Vagina (tissue), 2 donors: ENCODE measurements at regions not wholly inside any gene's neighbourhood (a gene's known extent, or its start where the extent isn't known, plus 50 kb on each side); places are given as distances from the start of the nearest gene placed in this dataset.

ENCODE experiments used
- DNase-seq, 2 donors: peaks; one replicate each; pipeline ENCODE4 v3.0.0-alpha.2; 2017; ENCODE audit errors: extremely low spot score in 2 of 2
- H3K27ac ChIP-seq: fragments of 200-600 bp; sonication (generic); one replicate; pipeline ENCODE4 v1.5.1; 2019
- H3K27me3 ChIP-seq: fragments of 200-600 bp; sonication (generic); one replicate; pipeline ENCODE4 v1.5.1; 2019
- H3K36me3 ChIP-seq, 2 donors: fragments of 200-600 bp; sonication (generic); one replicate each; pipeline ENCODE4 v1.5.1; 2017 to 2019
- H3K4me1 ChIP-seq: fragments of 200-600 bp; sonication (generic); one replicate; pipeline ENCODE4 v1.5.1; 2019
- H3K4me3 ChIP-seq, 2 donors: fragments of 200-600 bp; sonication (generic); 1 replicate in 1 of 2; 2 replicates in 1 of 2; pipeline ENCODE4 v1.5.1; 2016 to 2019
- H3K9me3 ChIP-seq: fragments of 200-600 bp; sonication (generic); one replicate; pipeline ENCODE4 v1.5.1; 2019
- CTCF ChIP-seq, 3 experiments: fragments of 450-650 bp in 2 of 3; fragments of 200-600 bp in 1 of 3; sonication (generic) in 1 of 3; IDR thresholded peaks; one replicate each; pipeline ENCODE4 v1.5.1; 2017 to 2019; ENCODE audit warnings: antibody characterized with exemption in 3 of 3, mild to moderate bottlenecking in 2 of 3, moderate library complexity in 2 of 3
- POLR2A ChIP-seq, 2 donors: fragments of 450-650 bp; IDR thresholded peaks; one replicate each; pipeline ENCODE4 v1.6.1; 2017; ENCODE audit warnings: antibody characterized with exemption in 2 of 2, mild to moderate bottlenecking in 2 of 2, moderate library complexity in 2 of 2
- POLR2AphosphoS5 ChIP-seq, 2 donors: sonication (generic); formaldehyde crosslinking; IDR thresholded peaks; one replicate each; pipeline ENCODE4 v1.9.0; 2017; ENCODE audit warnings: antibody characterized with exemption in 2 of 2, mild to moderate bottlenecking in 2 of 2, low read depth in 1 of 2; ENCODE audit not compliant: insufficient read depth in 1 of 2
- intact Hi-C: fragments of 100-400 bp; cut with DNase I; formaldehyde crosslinking; loops from one replicate; pipeline ENCODE4 v1.15.1; 2023

- no peak for DNase-seq
- Histone ChIP-seq H3K4me1 (no peaks in the 10 kb centered on the region), H3K36me3 (no peaks in the 10 kb centered on the region), H3K4me3 (no peak overlapping the region), H3K9me3 (no peaks in the 10 kb centered on the region), H3K27me3 (no peaks in the 10 kb centered on the region), H3K27ac (no peak overlapping the region)
- TF ChIP-seq POLR2AphosphoS5 (IDR thresholded peaks at IDR 0.05; ENCODE audit: insufficient read depth in 1 of 2, low read depth in 1 of 2) = no peak
- intact Hi-C loops = no loop called here
These were observed 668.8 kb upstream of the PRKX start for GRCh38 chrX:4382273-4382672.

GRCh38 chrX:4380710-4381109, 667.3 kb upstream of the PRKX start:
- no peaks in the 10 kb centered on the region for H3K27me3 ChIP-seq
- TF ChIP-seq POLR2A (IDR thresholded peaks at IDR 0.05) = no peak
- TF ChIP-seq POLR2AphosphoS5 (IDR thresholded peaks at IDR 0.05; ENCODE audit: insufficient read depth in 1 of 2, low read depth in 1 of 2) = no peak
- TF ChIP-seq CTCF (IDR thresholded peaks at IDR 0.05) = no peak
- no peak overlapping the region for H3K27ac ChIP-seq
- H3K4me3 ChIP-seq = no peak overlapping the region
- intact Hi-C loops = no loop called here
- H3K4me1 ChIP-seq = no peaks in the 10 kb centered on the region
- DNase-seq = no peak
- H3K36me3 ChIP-seq = no peaks in the 10 kb centered on the region
- H3K9me3 ChIP-seq = no peaks in the 10 kb centered on the region

- DNase-seq = no peak
- intact Hi-C loops = no loop called here
- H3K36me3 ChIP-seq = no peaks in the 10 kb centered on the region
- H3K4me1 ChIP-seq = no peaks in the 10 kb centered on the region
- no peaks in the 10 kb centered on the region for H3K9me3 ChIP-seq
- H3K27me3 ChIP-seq = no peaks in the 10 kb centered on the region
- H3K27ac ChIP-seq = no peak overlapping the region
- no peak for TF ChIP-seq CTCF (IDR thresholded peaks at IDR 0.05)
- TF ChIP-seq POLR2A (IDR thresholded peaks at IDR 0.05) = no peak
- TF ChIP-seq POLR2AphosphoS5 (IDR thresholded peaks at IDR 0.05; ENCODE audit: insufficient read depth in 1 of 2, low read depth in 1 of 2) = no peak
- H3K4me3 ChIP-seq = no peak overlapping the region
These were observed 665.6 kb upstream of the PRKX start for GRCh38 chrX:4379071-4379470.

GRCh38 chrX:4373791-4374190, 660.3 kb upstream of the PRKX start:
- H3K4me1 ChIP-seq = no peaks in the 10 kb centered on the region
- no peak overlapping the region for H3K27ac ChIP-seq
- TF ChIP-seq CTCF (IDR thresholded peaks at IDR 0.05) (no peak), POLR2AphosphoS5 (IDR thresholded peaks at IDR 0.05; ENCODE audit: insufficient read depth in 1 of 2, low read depth in 1 of 2) (no peak), POLR2A (IDR thresholded peaks at IDR 0.05) (no peak)
- no peaks in the 10 kb centered on the region for H3K27me3 ChIP-seq
- DNase-seq = no peak
- no peaks in the 10 kb centered on the region for H3K9me3 ChIP-seq
- H3K36me3 ChIP-seq = no peaks in the 10 kb centered on the region
- intact Hi-C loops = no loop called here
- H3K4me3 ChIP-seq = no peak overlapping the region

- Histone ChIP-seq H3K36me3 (no peaks in the 10 kb centered on the region), H3K27ac (no peak overlapping the region), H3K4me3 (no peak overlapping the region), H3K27me3 (no peaks in the 10 kb centered on the region), H3K4me1 (no peaks in the 10 kb centered on the region), H3K9me3 (no peaks in the 10 kb centered on the region)
- DNase-seq = no peak
- TF ChIP-seq POLR2A (IDR thresholded peaks at IDR 0.05) (no peak), POLR2AphosphoS5 (IDR thresholded peaks at IDR 0.05; ENCODE audit: insufficient read depth in 1 of 2, low read depth in 1 of 2) (no peak), CTCF (IDR thresholded peaks at IDR 0.05) (no peak)
- intact Hi-C loops = no loop called here
These were observed 645.1 kb upstream of the PRKX start for GRCh38 chrX:4358577-4358976.

GRCh38 chrX:4322916-4323315, 609.5 kb upstream of the PRKX start:
- Histone ChIP-seq H3K27me3 (no peaks in the 10 kb centered on the region), H3K36me3 (no peaks in the 10 kb centered on the region), H3K9me3 (no peaks in the 10 kb centered on the region), H3K4me1 (no peaks in the 10 kb centered on the region), H3K27ac (no peak overlapping the region), H3K4me3 (no peak overlapping the region)
- intact Hi-C loops = loop anchor here (10.0 kb wide), 1 partner anchor 1568 kb away; the partner anchor contains the start of gene XG
- DNase-seq = no peak
- no peak for TF ChIP-seq POLR2A (IDR thresholded peaks at IDR 0.05)
- TF ChIP-seq POLR2AphosphoS5 (IDR thresholded peaks at IDR 0.05; ENCODE audit: insufficient read depth in 1 of 2, low read depth in 1 of 2) = no peak
- no peak for TF ChIP-seq CTCF (IDR thresholded peaks at IDR 0.05)
